Common myeloid progenitor, CD34-positive (primary cell): ENCODE measurements at regions not wholly inside any gene's neighbourhood (a gene's known extent, or its start where the extent isn't known, plus 50 kb on each side); places are given as distances from the start of the nearest gene placed in this dataset.

Experiments used
- CTCF ChIA-PET: fragments of 350-600 bp; sonication (Branson Sonifier 250); formaldehyde crosslinking; loops from one replicate; lab custom pipeline; 2021; ENCODE audit warnings: antibody characterized with exemption; lab: Charles Lee
- POLR2A ChIA-PET: fragments of 350-600 bp; sonication (Branson Sonifier 250); formaldehyde crosslinking; loops from one replicate; lab custom pipeline; 2021; ENCODE audit warnings: antibody characterized with exemption; lab: Charles Lee
- DNase-seq, 3 donors: peaks; one replicate each; pipeline versions ENCODE4 v3.0.0 to v3.0.0-alpha.2; 2013
- H3K27ac ChIP-seq, 2 experiments: 1 replicate in 1 of 2; 2 replicates in 1 of 2; pipeline ENCODE4 v1.7.0; 2013; ENCODE audit warnings: inconsistent platforms in 2 of 2, low read length in 2 of 2, mild to moderate bottlenecking in 2 of 2, low read depth in 1 of 2, moderate library complexity in 1 of 2; ENCODE audit not compliant: severe bottlenecking in 2 of 2, insufficient read depth in 1 of 2, poor library complexity in 1 of 2
- H3K27me3 ChIP-seq, 5 experiments: replicated peaks in 2 of 5; 1 replicate in 3 of 5; 2 replicates in 2 of 5; pipeline versions ENCODE4 v1.6.1 to v1.7.0; 2013; ENCODE audit warnings: low read length in 4 of 5, mild to moderate bottlenecking in 2 of 5, moderate library complexity in 2 of 5, inconsistent platforms in 1 of 5; ENCODE audit not compliant: insufficient read depth in 5 of 5, control insufficient read depth in 4 of 5
- H3K36me3 ChIP-seq, 4 experiments: 1 replicate in 2 of 4; 2 replicates in 2 of 4; pipeline versions ENCODE4 v1.6.1 to v1.7.0; 2013; ENCODE audit warnings: low read length in 3 of 4, control low read depth in 1 of 4, mild to moderate bottlenecking in 1 of 4; ENCODE audit not compliant: control insufficient read depth in 4 of 4, insufficient read depth in 4 of 4
- H3K4me1 ChIP-seq, 4 experiments: 1 replicate in 3 of 4; 2 replicates in 1 of 4; pipeline versions ENCODE4 v1.6.1 to v1.7.1; 2013; ENCODE audit warnings: low read length in 3 of 4, mild to moderate bottlenecking in 3 of 4, control low read depth in 1 of 4, inconsistent platforms in 1 of 4, moderate library complexity in 1 of 4; ENCODE audit not compliant: control insufficient read depth in 4 of 4, insufficient read depth in 4 of 4; ENCODE audit errors: control extremely low read depth in 1 of 4
- H3K4me3 ChIP-seq, 7 experiments: 1 replicate in 4 of 7; 2 replicates in 3 of 7; pipeline versions ENCODE4 v1.5.1 to v1.7.0; 2013; ENCODE audit warnings: mild to moderate bottlenecking in 7 of 7, low read length in 6 of 7, moderate library complexity in 6 of 7, inconsistent platforms in 2 of 7, low read depth in 2 of 7, control low read depth in 1 of 7; ENCODE audit not compliant: insufficient read depth in 4 of 7, control insufficient read depth in 1 of 7; ENCODE audit errors: extremely low read depth in 1 of 7
- H3K9me3 ChIP-seq, 5 experiments: 1 replicate in 4 of 5; 2 replicates in 1 of 5; pipeline versions ENCODE4 v1.6.1 to v1.7.1; 2013; ENCODE audit warnings: low read length in 4 of 5, mild to moderate bottlenecking in 2 of 5, inconsistent platforms in 1 of 5, low read depth in 1 of 5, moderate library complexity in 1 of 5; ENCODE audit not compliant: control insufficient read depth in 4 of 5, insufficient read depth in 2 of 5; ENCODE audit errors: control extremely low read depth in 1 of 5
- WGBS: methylation state at CpG from one replicate; pipeline ENCODE4 v1.1.5; 2013; ENCODE audit not compliant: insufficient coverage; 5-methylcytosine and 5-hydroxymethylcytosine counted together

GRCh38 chr9:89862316-89862715 lies 257.5 kb downstream of the GADD45G start:
- WGBS, result 33% methylated on average over 3 of the region's 4 CpGs
- CTCF ChIA-PET, result no interaction called here

GRCh38 chr9:89863141-89863540 lies 258.3 kb downstream of the GADD45G start:
- WGBS, result 85% methylated on average over 5 of the region's 8 CpGs
- Histone ChIP-seq H3K4me1 (peaks cover 0 to 4% (median 0%) of the 10 kb centered on the region in 4 experiments), H3K27ac (no peak overlapping the region), H3K9me3 (no peaks in the 10 kb centered on the region), H3K27me3 (no peaks in the 10 kb centered on the region), H3K36me3 (no peaks in the 10 kb centered on the region), H3K4me3 (no peak overlapping the region)
- ChIA-PET POLR2A (no interaction called here), CTCF (no interaction called here)
- DNase-seq, result peak in 2 of 3 donors; percentile 24 to 39

More at GRCh38 chr9:89862316-89862715, 257.5 kb downstream of the GADD45G start:
- Histone ChIP-seq H3K27me3 (no peaks in the 10 kb centered on the region), H3K4me1 (peaks cover 0 to 4% (median 0%) of the 10 kb centered on the region in 4 experiments), H3K9me3 (no peaks in the 10 kb centered on the region), H3K36me3 (no peaks in the 10 kb centered on the region), H3K27ac (no peak overlapping the region), H3K4me3 (no peak overlapping the region)
- DNase-seq, result peak; percentile 14 to 59 (median 30)
- POLR2A ChIA-PET, result no interaction called here

- H3K4me3 ChIP-seq, result no peak overlapping the region
- POLR2A ChIA-PET, result no interaction called here
- WGBS, result 95% methylated on average over 6 of the region's 6 CpGs
- CTCF ChIA-PET, result interaction anchor here (0.6 to 0.7 kb wide), 2 partner anchors 216 to 844 kb away, joined by 3 to 4 read pairs; no protein-coding TSS in a partner anchor
- no peaks in the 10 kb centered on the region for H3K27me3 ChIP-seq
- no peak overlapping the region for H3K27ac ChIP-seq
- no peaks in the 10 kb centered on the region for H3K9me3 ChIP-seq
- no peaks in the 10 kb centered on the region for H3K36me3 ChIP-seq
- peak in 1 of 3 donors; percentile 14 for DNase-seq
- H3K4me1 ChIP-seq, result peaks cover 0 to 4% (median 0%) of the 10 kb centered on the region in 4 experiments
These were observed 259.0 kb downstream of the GADD45G start for GRCh38 chr9:89863837-89864236.

- Histone ChIP-seq H3K27me3 (no peaks in the 10 kb centered on the region), H3K36me3 (no peaks in the 10 kb centered on the region), H3K9me3 (no peaks in the 10 kb centered on the region), H3K4me3 (no peak overlapping the region), H3K27ac (no peak overlapping the region), H3K4me1 (peaks cover 0 to 4% (median 0%) of the 10 kb centered on the region in 4 experiments)
- POLR2A ChIA-PET, result no interaction called here
- 100% methylated on average over 3 of the region's 5 CpGs for WGBS
- CTCF ChIA-PET, result interaction anchor here (0.7 kb wide), 1 partner anchor 217 kb away, joined by 3 read pairs; no protein-coding TSS in a partner anchor
- no peak for DNase-seq
These were observed 259.4 kb downstream of the GADD45G start for GRCh38 chr9:89864257-89864656.

- Histone ChIP-seq H3K27me3 (no peaks in the 10 kb centered on the region), H3K9me3 (no peaks in the 10 kb centered on the region), H3K4me3 (no peak overlapping the region), H3K36me3 (no peaks in the 10 kb centered on the region), H3K27ac (no peak overlapping the region), H3K4me1 (peaks cover 0 to 4% (median 0%) of the 10 kb centered on the region in 4 experiments)
- no peak for DNase-seq
- WGBS, result 78% methylated on average over 3 of the region's 4 CpGs
- ChIA-PET POLR2A (no interaction called here), CTCF (no interaction called here)
These were observed 259.9 kb downstream of the GADD45G start for GRCh38 chr9:89864731-89865130.

- peaks cover 0 to 4% (median 0%) of the 10 kb centered on the region in 4 experiments for H3K4me1 ChIP-seq
- H3K4me3 ChIP-seq, result no peak overlapping the region
- ChIA-PET CTCF (no interaction called here), POLR2A (no interaction called here)
- 84% methylated on average over 8 of the region's 8 CpGs for WGBS
- H3K27ac ChIP-seq, result no peak overlapping the region
- H3K27me3 ChIP-seq, result no peaks in the 10 kb centered on the region
- no peaks in the 10 kb centered on the region for H3K9me3 ChIP-seq
- no peaks in the 10 kb centered on the region for H3K36me3 ChIP-seq
- no peak for DNase-seq
These were observed 260.5 kb downstream of the GADD45G start for GRCh38 chr9:89865357-89865756.

- H3K4me3 ChIP-seq, result no peak overlapping the region
- H3K27me3 ChIP-seq, result no peaks in the 10 kb centered on the region
- H3K27ac ChIP-seq, result no peak overlapping the region
- no peak for DNase-seq
- POLR2A ChIA-PET, result no interaction called here
- peaks cover 0 to 4% (median 0%) of the 10 kb centered on the region in 4 experiments for H3K4me1 ChIP-seq
- WGBS, result 95% methylated on average over 10 of the region's 10 CpGs
- no peaks in the 10 kb centered on the region for H3K36me3 ChIP-seq
- no peaks in the 10 kb centered on the region for H3K9me3 ChIP-seq
- CTCF ChIA-PET, result interaction anchor here (0.5 kb wide), 1 partner anchor 255 kb away, joined by 3 read pairs; no protein-coding TSS in a partner anchor
These were observed 261.2 kb downstream of the GADD45G start for GRCh38 chr9:89865981-89866380.
